Common myeloid progenitor, CD34-positive (primary cell): ENCODE measurements at regions not wholly inside any gene's neighbourhood (a gene's known extent, or its start where the extent isn't known, plus 50 kb on each side); places are given as distances from the start of the nearest gene placed in this dataset.

Source experiments
- CTCF ChIA-PET: fragments of 350-600 bp; sonication (Branson Sonifier 250); formaldehyde crosslinking; loops from one replicate; lab custom pipeline; 2021; ENCODE audit warnings: antibody characterized with exemption; lab: Charles Lee
- POLR2A ChIA-PET: fragments of 350-600 bp; sonication (Branson Sonifier 250); formaldehyde crosslinking; loops from one replicate; lab custom pipeline; 2021; ENCODE audit warnings: antibody characterized with exemption; lab: Charles Lee
- DNase-seq, 3 donors: peaks; one replicate each; pipeline versions ENCODE4 v3.0.0 to v3.0.0-alpha.2; 2013
- H3K27ac ChIP-seq, 2 experiments: 1 replicate in 1 of 2; 2 replicates in 1 of 2; pipeline ENCODE4 v1.7.0; 2013; ENCODE audit warnings: inconsistent platforms in 2 of 2, low read length in 2 of 2, mild to moderate bottlenecking in 2 of 2, low read depth in 1 of 2, moderate library complexity in 1 of 2; ENCODE audit not compliant: severe bottlenecking in 2 of 2, insufficient read depth in 1 of 2, poor library complexity in 1 of 2
- H3K27me3 ChIP-seq, 5 experiments: replicated peaks in 2 of 5; 1 replicate in 3 of 5; 2 replicates in 2 of 5; pipeline versions ENCODE4 v1.6.1 to v1.7.0; 2013; ENCODE audit warnings: low read length in 4 of 5, mild to moderate bottlenecking in 2 of 5, moderate library complexity in 2 of 5, inconsistent platforms in 1 of 5; ENCODE audit not compliant: insufficient read depth in 5 of 5, control insufficient read depth in 4 of 5
- H3K36me3 ChIP-seq, 4 experiments: 1 replicate in 2 of 4; 2 replicates in 2 of 4; pipeline versions ENCODE4 v1.6.1 to v1.7.0; 2013; ENCODE audit warnings: low read length in 3 of 4, control low read depth in 1 of 4, mild to moderate bottlenecking in 1 of 4; ENCODE audit not compliant: control insufficient read depth in 4 of 4, insufficient read depth in 4 of 4
- H3K4me1 ChIP-seq, 4 experiments: 1 replicate in 3 of 4; 2 replicates in 1 of 4; pipeline versions ENCODE4 v1.6.1 to v1.7.1; 2013; ENCODE audit warnings: low read length in 3 of 4, mild to moderate bottlenecking in 3 of 4, control low read depth in 1 of 4, inconsistent platforms in 1 of 4, moderate library complexity in 1 of 4; ENCODE audit not compliant: control insufficient read depth in 4 of 4, insufficient read depth in 4 of 4; ENCODE audit errors: control extremely low read depth in 1 of 4
- H3K4me3 ChIP-seq, 7 experiments: 1 replicate in 4 of 7; 2 replicates in 3 of 7; pipeline versions ENCODE4 v1.5.1 to v1.7.0; 2013; ENCODE audit warnings: mild to moderate bottlenecking in 7 of 7, low read length in 6 of 7, moderate library complexity in 6 of 7, inconsistent platforms in 2 of 7, low read depth in 2 of 7, control low read depth in 1 of 7; ENCODE audit not compliant: insufficient read depth in 4 of 7, control insufficient read depth in 1 of 7; ENCODE audit errors: extremely low read depth in 1 of 7
- H3K9me3 ChIP-seq, 5 experiments: 1 replicate in 4 of 5; 2 replicates in 1 of 5; pipeline versions ENCODE4 v1.6.1 to v1.7.1; 2013; ENCODE audit warnings: low read length in 4 of 5, mild to moderate bottlenecking in 2 of 5, inconsistent platforms in 1 of 5, low read depth in 1 of 5, moderate library complexity in 1 of 5; ENCODE audit not compliant: control insufficient read depth in 4 of 5, insufficient read depth in 2 of 5; ENCODE audit errors: control extremely low read depth in 1 of 5
- WGBS: methylation state at CpG from one replicate; pipeline ENCODE4 v1.1.5; 2013; ENCODE audit not compliant: insufficient coverage; 5-methylcytosine and 5-hydroxymethylcytosine counted together

GRCh38 chr10:2280713-2281300 lies 543.5 kb upstream of the ADARB2 start:
- H3K4me3 ChIP-seq, result no peak overlapping the region
- ChIA-PET CTCF (no interaction called here), POLR2A (no interaction called here)

GRCh38 chr10:2279711-2280110 lies 542.4 kb upstream of the ADARB2 start:
- WGBS, result 87% methylated on average over 4 of the region's 4 CpGs
- Histone ChIP-seq H3K27me3 (peaks cover 0 to 5% (median 0%) of the 10 kb centered on the region in 5 experiments), H3K4me1 (no peaks in the 10 kb centered on the region), H3K27ac (no peak overlapping the region), H3K4me3 (no peak overlapping the region), H3K9me3 (no peaks in the 10 kb centered on the region), H3K36me3 (no peaks in the 10 kb centered on the region)
- ChIA-PET CTCF (no interaction called here), POLR2A (no interaction called here)
- DNase-seq, result no peak

More at GRCh38 chr10:2280713-2281300, 543.5 kb upstream of the ADARB2 start:
- Histone ChIP-seq H3K9me3 (no peaks in the 10 kb centered on the region), H3K27me3 (peaks cover 0 to 5% (median 0%) of the 10 kb centered on the region in 5 experiments), H3K4me1 (no peaks in the 10 kb centered on the region), H3K36me3 (no peaks in the 10 kb centered on the region), H3K27ac (no peak overlapping the region)
- no peak for DNase-seq
- 93% methylated on average over 5 of the region's 5 CpGs for WGBS

GRCh38 chr10:2278363-2278762 lies 541.0 kb upstream of the ADARB2 start:
- H3K27me3 ChIP-seq, result peaks cover 0 to 3% (median 0%) of the 10 kb centered on the region in 5 experiments
- H3K9me3 ChIP-seq, result no peaks in the 10 kb centered on the region
- no peak overlapping the region for H3K4me3 ChIP-seq
- no peaks in the 10 kb centered on the region for H3K36me3 ChIP-seq
- H3K27ac ChIP-seq, result no peak overlapping the region
- no peaks in the 10 kb centered on the region for H3K4me1 ChIP-seq
- ChIA-PET POLR2A (no interaction called here), CTCF (no interaction called here)
- 96% methylated on average over 10 of the region's 11 CpGs for WGBS
- DNase-seq, result no peak

- no peak overlapping the region for H3K27ac ChIP-seq
- no peaks in the 10 kb centered on the region for H3K4me1 ChIP-seq
- H3K36me3 ChIP-seq, result no peaks in the 10 kb centered on the region
- ChIA-PET CTCF (no interaction called here), POLR2A (no interaction called here)
- H3K9me3 ChIP-seq, result peaks cover 0 to 4% (median 3%) of the 10 kb centered on the region in 5 experiments
- H3K4me3 ChIP-seq, result no peak overlapping the region
- peak; percentile 4 to 48 (median 43) for DNase-seq
- H3K27me3 ChIP-seq, result no peaks in the 10 kb centered on the region
Measured at GRCh38 chr10:2263561-2263960, 526.2 kb upstream of the ADARB2 start.

GRCh38 chr10:2262878-2263277 lies 525.6 kb upstream of the ADARB2 start:
- no peak overlapping the region for H3K4me3 ChIP-seq
- DNase-seq, result no peak
- no peaks in the 10 kb centered on the region for H3K4me1 ChIP-seq
- whole genome bisulfite sequencing, result no CpG with 5 or more reads among the region's 4 CpGs
- H3K36me3 ChIP-seq, result no peaks in the 10 kb centered on the region
- POLR2A ChIA-PET, result no interaction called here
- no peaks in the 10 kb centered on the region for H3K27me3 ChIP-seq
- H3K9me3 ChIP-seq, result peaks cover 0 to 4% (median 3%) of the 10 kb centered on the region in 5 experiments
- H3K27ac ChIP-seq, result no peak overlapping the region
- CTCF ChIA-PET, result no interaction called here

GRCh38 chr10:2262333-2262732 lies 525.0 kb upstream of the ADARB2 start:
- H3K27ac ChIP-seq, result no peak overlapping the region
- H3K4me3 ChIP-seq, result no peak overlapping the region
- H3K4me1 ChIP-seq, result no peaks in the 10 kb centered on the region
- H3K36me3 ChIP-seq, result no peaks in the 10 kb centered on the region
- no CpG with 5 or more reads among the region's 2 CpGs for WGBS
- H3K9me3 ChIP-seq, result peaks cover 0 to 4% (median 3%) of the 10 kb centered on the region in 5 experiments
- CTCF ChIA-PET, result interaction anchor here (0.6 kb wide), 1 partner anchor 380 kb away, joined by 3 read pairs; no protein-coding TSS in a partner anchor
- no peaks in the 10 kb centered on the region for H3K27me3 ChIP-seq
- DNase-seq, result no peak
- POLR2A ChIA-PET, result no interaction called here

- WGBS, result 93% methylated on average over 5 of the region's 7 CpGs
- ChIA-PET CTCF (no interaction called here), POLR2A (no interaction called here)
- Histone ChIP-seq H3K27ac (no peak overlapping the region), H3K36me3 (no peaks in the 10 kb centered on the region), H3K9me3 (peaks cover 0 to 6% (median 3%) of the 10 kb centered on the region in 5 experiments), H3K4me1 (no peaks in the 10 kb centered on the region), H3K4me3 (no peak overlapping the region), H3K27me3 (peaks cover 0 to 3% (median 0%) of the 10 kb centered on the region in 5 experiments)
- DNase-seq, result no peak
Measured at GRCh38 chr10:2256241-2256640, 518.9 kb upstream of the ADARB2 start.
